ENCODE measurements at regions not wholly inside any gene's neighbourhood (a gene's known extent, or its start where the extent isn't known, plus 50 kb on each side); places are given as distances from the start of the nearest gene placed in this dataset.

GRCh38 chr2:64230540-64230939, 86.3 kb upstream of the PELI1 start:
- no peak for TF ChIP-seq CTCF (IDR thresholded peaks at IDR 0.05)
- no peak for TF ChIP-seq RFX5 (IDR thresholded peaks at IDR 0.05; ENCODE audit: low read length)
- no peak for TF ChIP-seq REST (IDR thresholded peaks at IDR 0.05; ENCODE audit: low read depth, low read length)
- no peak for TF ChIP-seq GATA2 (CRISPR knock-in tag; IDR thresholded peaks at IDR 0.05)
- no peak for TF ChIP-seq PBX3 (IDR thresholded peaks at IDR 0.05)
- no peak for TF ChIP-seq POLR2AphosphoS5 (IDR thresholded peaks at IDR 0.05; ENCODE audit: low read depth, low read length)
- no peak for TF ChIP-seq IRF3 (IDR thresholded peaks at IDR 0.05; ENCODE audit: low read depth, low read length)
- no peak for TF ChIP-seq MXI1 (IDR thresholded peaks at IDR 0.05; ENCODE audit: low read depth, low read length)

All from SK-N-SH (cell line).